ENCODE measurements at regions not wholly inside any gene's neighbourhood (a gene's known extent, or its start where the extent isn't known, plus 50 kb on each side); places are given as distances from the start of the nearest gene placed in this dataset.
"Not testable (repeated sequence)": the region's sequence is repeated elsewhere in the genome, so short reads cannot be mapped to it uniquely, and the experiment has no call there.

- no peak for DNase-seq
Observed at GRCh38 chr3:197367081-197367780, 68.8 kb upstream of the DLG1 start.

- no peak for DNase-seq
Observed at GRCh38 chr3:197366301-197367044, 68.1 kb upstream of the DLG1 start.

DNA sequence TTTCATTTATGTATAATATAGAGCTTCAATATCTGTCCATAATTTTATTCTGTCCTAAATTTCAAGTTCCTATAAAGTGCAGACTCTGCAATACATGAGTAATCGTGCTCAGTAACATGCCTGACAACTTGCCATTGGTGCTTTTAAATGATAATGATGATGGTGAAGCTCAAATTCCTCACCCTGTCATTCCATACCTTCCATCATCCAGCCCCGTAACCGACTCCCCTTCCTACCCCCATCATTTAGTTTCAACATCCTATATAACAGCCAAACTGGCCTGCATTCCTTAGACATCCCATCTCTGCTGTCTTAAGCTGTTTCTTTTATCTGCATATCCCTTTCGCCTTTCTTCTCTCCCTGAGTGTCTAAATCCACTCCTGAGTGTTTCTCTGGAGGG, 67.2 kb upstream of the DLG1 start:
- no peak for DNase-seq

- DNase-seq: no peak
Observed at GRCh38 chr3:197364410-197365071, 66.1 kb upstream of the DLG1 start.

DNA sequence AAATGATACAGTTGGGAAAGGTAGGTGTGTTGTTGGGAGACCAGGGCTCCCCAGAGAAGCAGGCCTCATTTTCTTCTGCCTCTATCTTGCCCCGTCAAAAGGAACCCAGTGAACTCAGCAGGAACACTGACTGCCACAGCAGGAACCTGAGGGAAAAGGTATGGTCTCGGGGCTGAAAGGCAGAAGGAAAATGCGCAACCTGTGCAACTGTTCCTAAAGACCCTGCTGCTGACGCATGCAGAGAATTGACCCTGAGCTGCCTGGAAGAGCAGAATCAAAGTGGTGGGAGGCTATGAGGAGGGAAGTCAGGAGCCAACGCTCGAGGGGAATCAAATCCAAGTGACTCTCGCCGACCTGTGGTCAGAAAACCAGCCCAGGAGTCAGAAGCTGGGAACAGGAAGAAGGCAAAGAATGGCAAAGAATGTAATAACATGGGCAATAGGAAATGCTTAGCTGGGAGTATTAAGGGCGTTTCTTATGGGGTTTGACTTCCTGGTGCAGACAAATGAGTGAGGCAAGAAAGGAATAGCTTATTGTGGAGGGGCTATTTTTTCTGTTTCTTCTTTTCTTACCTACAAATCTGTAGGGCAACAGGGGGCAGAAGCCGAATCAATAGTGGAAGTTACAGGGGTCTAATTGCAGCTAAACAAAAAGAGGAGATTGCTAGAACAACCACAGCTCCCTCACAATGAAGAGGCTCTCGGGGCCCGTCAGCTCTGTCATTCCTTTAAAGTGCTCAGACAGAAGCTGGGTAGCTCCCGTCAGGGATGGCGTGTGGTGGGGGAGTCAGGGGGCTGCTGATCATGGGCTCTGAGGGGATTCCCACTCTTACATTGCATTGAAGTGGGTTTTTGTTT, 65.4 kb upstream of the DLG1 start:
- no peak for DNase-seq

GRCh38 chr3:197362081-197362480, 63.7 kb upstream of the DLG1 start:
- DNase-seq: no peak

DNA sequence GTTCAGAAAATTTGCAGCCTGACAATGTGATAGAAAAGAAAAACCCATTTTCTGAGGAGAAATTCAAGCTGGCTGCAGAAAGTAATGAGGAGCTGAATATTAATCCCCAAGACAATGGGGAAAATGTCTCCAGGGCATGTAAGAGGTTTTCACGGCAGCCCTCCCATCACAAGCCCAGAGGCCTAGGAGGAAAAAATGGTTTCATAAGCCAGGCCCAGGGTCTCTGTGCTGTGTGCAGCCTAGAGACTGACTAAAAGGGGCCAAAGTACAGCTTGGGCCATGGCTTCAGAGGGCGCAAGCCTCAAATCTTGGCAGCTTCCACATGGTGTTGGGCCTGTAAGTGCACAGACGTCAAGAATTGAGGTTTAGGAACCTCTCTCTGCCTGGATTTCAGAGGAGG, 61.7 kb upstream of the DLG1 start:
- not testable (repeated sequence) for DNase-seq

DNA sequence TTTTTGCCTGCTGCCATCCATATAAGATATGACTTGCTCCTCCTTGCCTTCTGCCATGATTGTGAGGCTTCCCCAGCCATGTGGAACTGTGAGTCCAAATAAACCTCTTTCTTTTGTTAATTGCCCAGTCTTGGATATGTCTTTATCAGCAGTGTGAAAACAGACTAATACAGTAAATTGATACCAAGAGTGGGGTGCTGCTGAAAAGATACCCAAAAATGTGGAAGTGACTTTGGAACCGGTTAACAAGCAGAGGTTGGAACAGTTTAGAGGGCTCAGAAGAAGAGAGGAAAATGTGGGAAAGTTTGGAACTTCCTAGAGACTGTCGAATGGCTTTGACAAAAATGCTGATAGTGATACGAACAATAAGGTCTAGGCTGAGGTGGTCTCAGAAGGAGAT, 61.1 kb upstream of the DLG1 start:
- DNase-seq: not testable (repeated sequence)

GRCh38 chr3:197356741-197357140, 58.3 kb upstream of the DLG1 start:
- DNase-seq: no peak

DNA sequence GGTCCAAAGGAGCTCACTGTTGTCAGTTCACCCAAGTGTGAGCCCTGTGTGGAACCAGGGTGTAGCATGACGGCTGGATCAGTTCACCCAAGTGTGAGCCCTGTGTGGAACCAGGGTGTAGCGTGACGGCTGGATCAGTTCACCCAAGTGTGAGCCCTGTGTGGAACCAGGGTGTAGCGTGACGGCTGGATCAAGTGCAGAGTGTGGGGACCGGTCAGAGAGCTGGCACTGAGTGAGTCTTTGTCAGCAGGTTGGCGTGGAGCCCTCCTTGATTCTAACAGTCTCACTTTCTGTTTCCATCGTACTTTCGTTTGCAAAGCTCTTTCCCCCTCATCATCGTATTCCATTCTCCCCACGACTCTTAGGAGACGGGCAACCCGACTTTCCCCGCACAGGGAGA, 57.9 kb upstream of the DLG1 start:
- no peak for DNase-seq

- no peak for DNase-seq
Observed at GRCh38 chr3:197355713-197356112, 57.3 kb upstream of the DLG1 start.

DNA sequence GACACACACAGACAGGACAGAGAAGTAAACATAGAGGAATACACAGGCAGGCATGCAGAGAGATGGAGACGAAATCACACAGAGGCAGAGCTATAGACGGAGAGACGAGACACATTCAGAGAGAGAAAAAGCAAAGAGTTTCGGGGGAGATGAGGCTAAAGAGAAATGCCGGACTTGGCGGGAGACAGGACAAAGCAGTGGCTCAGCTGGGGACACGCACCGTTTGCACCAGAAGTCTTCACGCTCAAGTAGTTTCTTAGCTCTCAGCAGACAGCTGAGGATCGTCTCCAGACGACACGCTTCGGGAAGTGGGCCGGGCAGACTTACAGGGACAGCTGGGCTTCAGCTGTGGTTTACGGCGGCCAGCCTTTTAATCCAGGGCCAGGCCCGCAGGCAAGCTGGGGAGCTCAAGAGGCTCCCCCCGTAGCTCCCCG, 56.2 kb upstream of the DLG1 start:
- DNase-seq: no peak

DNA sequence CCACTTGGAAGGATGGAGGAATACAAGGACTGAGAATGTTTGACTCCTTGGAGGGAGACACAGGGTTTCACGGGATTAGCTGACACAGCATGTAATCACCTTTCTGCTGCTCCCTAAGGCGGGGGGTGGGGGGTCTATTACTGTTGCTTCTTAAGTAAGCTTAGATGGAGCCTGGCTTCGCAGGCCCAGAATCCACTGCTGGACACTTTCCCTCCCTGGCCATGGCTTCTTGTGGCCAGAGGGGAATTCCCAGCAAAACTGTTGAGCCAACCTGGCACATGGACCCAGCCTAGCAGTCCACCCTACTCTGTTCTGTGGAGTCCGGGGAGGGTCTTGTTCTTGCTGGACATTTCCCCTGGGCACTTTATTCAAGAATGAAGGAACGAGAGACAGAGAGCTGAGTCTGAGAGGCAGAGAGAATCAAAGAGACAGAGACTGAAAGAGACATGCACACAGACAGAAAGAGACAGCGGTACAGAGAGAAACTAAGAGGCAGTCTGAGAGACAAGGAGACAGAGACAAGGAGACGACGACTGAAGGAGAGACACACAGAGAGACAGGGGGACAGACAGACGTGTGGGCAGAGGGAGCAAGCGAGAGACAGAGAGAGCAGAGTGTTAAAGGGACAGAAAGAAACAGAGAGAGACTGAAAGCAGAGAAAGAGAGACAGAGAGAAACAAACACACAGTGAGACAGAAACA, 55.6 kb upstream of the DLG1 start:
- no peak for DNase-seq

GRCh38 chr3:197353001-197353866, 54.8 kb upstream of the DLG1 start:
- DNase-seq: no peak

DNA sequence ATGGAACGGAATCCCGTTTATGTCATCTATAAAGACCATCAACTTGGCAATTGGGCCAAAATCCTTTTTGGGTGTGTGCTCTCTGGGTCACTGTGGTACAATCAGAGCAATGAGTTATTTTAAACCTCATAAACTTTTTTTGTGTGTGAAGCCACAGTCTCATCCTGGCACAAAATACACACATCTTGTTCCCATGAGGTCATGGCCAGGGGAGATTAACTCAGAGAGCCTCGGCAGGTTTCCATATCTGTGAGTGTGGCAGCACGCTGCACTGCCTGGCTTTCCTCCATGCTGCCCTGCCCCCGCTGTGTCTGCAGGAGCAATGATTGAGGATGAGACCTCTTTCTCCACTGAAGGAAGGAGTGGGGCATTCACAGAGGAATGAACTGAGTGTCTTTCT, 54.0 kb upstream of the DLG1 start:
- no peak for DNase-seq

GRCh38 chr3:197350446-197350845, 52.0 kb upstream of the DLG1 start:
- no peak for DNase-seq

DNA sequence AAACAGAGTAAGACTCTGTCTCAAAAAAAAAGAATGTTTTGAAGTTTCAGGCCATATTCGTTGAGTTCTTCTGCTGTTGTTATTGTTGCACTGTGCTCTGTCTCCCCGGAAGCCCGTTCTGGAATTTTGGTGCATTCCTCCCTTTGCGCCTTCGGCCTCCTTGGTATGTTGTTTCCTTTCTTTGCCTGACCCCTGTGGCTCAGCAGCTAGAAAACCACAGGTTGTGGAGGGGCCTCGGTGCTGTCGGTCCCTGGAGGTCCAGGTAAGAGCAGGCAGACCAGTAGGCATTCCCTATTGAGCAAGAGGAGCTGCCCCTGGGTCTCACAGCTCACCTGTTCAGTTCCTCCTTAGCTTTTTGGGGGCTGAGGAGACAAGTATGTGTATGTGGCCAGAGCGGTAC, 51.0 kb upstream of the DLG1 start:
- no peak for DNase-seq
